ENCODE measurements at regions not wholly inside any gene's neighbourhood (a gene's known extent, or its start where the extent isn't known, plus 50 kb on each side); places are given as distances from the start of the nearest gene placed in this dataset.

- Histone ChIP-seq H3K79me2 (ENCODE audit: insufficient read depth, low read length) (no peaks in the 10 kb centered on the region), H3K27me3 (ENCODE audit: insufficient read depth, low read length) (no peaks in the 10 kb centered on the region), H3K4me3 (ENCODE audit: insufficient read depth, low read length) (no peak overlapping the region), H3K4me2 (ENCODE audit: insufficient read depth, low read length) (no peak overlapping the region), H3K9me3 (ENCODE audit: low read depth, low read length) (no peaks in the 10 kb centered on the region), H3K27ac (ENCODE audit: low read depth, low read length) (no peak overlapping the region), H4K20me1 (ENCODE audit: insufficient read depth, low read length) (no peaks in the 10 kb centered on the region), H3K36me3 (ENCODE audit: insufficient read depth, low read length) (no peaks in the 10 kb centered on the region), H3K4me1 (ENCODE audit: insufficient read depth, low read length) (peaks cover 3% of the 10 kb centered on the region), H2AFZ (ENCODE audit: low read length) (no peak overlapping the region)
- TF ChIP-seq CTCF (IDR thresholded peaks at IDR 0.05; ENCODE audit: extremely low read depth, low read depth, low read length), result no peak
- no peak for DNase-seq (ENCODE audit: insufficient read length, low spot score, missing footprints)
Observed at GRCh38 chr19:31166206-31166605, 183.0 kb downstream of the TSHZ3 start.

GRCh38 chr19:31164791-31165251, 184.4 kb downstream of the TSHZ3 start:
- Histone ChIP-seq H3K27ac (ENCODE audit: low read depth, low read length) (no peak overlapping the region), H4K20me1 (ENCODE audit: insufficient read depth, low read length) (no peaks in the 10 kb centered on the region), H3K9me3 (ENCODE audit: low read depth, low read length) (no peaks in the 10 kb centered on the region), H2AFZ (ENCODE audit: low read length) (peak overlapping the region; percentile 46), H3K36me3 (ENCODE audit: insufficient read depth, low read length) (no peaks in the 10 kb centered on the region), H3K4me1 (ENCODE audit: insufficient read depth, low read length) (peaks cover 3% of the 10 kb centered on the region), H3K27me3 (ENCODE audit: insufficient read depth, low read length) (no peaks in the 10 kb centered on the region), H3K4me3 (ENCODE audit: insufficient read depth, low read length) (no peak overlapping the region), H3K4me2 (ENCODE audit: insufficient read depth, low read length) (no peak overlapping the region), H3K79me2 (ENCODE audit: insufficient read depth, low read length) (no peaks in the 10 kb centered on the region)
- no peak for DNase-seq (ENCODE audit: insufficient read length, low spot score, missing footprints)
- no peak for TF ChIP-seq CTCF (IDR thresholded peaks at IDR 0.05; ENCODE audit: extremely low read depth, low read depth, low read length)

GRCh38 chr19:31160336-31160926, 188.8 kb downstream of the TSHZ3 start:
- no peaks in the 10 kb centered on the region for H4K20me1 ChIP-seq (ENCODE audit: insufficient read depth, low read length)
- DNase-seq (ENCODE audit: insufficient read length, low spot score, missing footprints), result no peak
- H2AFZ ChIP-seq (ENCODE audit: low read length), result peak overlapping the region; percentile 25
- no peaks in the 10 kb centered on the region for H3K36me3 ChIP-seq (ENCODE audit: insufficient read depth, low read length)
- H3K27me3 ChIP-seq (ENCODE audit: insufficient read depth, low read length), result no peaks in the 10 kb centered on the region
- no peak overlapping the region for H3K27ac ChIP-seq (ENCODE audit: low read depth, low read length)
- H3K4me3 ChIP-seq (ENCODE audit: insufficient read depth, low read length), result no peak overlapping the region
- no peak overlapping the region for H3K4me2 ChIP-seq (ENCODE audit: insufficient read depth, low read length)
- TF ChIP-seq CTCF (IDR thresholded peaks at IDR 0.05; ENCODE audit: extremely low read depth, low read depth, low read length), result no peak
- H3K4me1 ChIP-seq (ENCODE audit: insufficient read depth, low read length), result peaks cover 3% of the 10 kb centered on the region
- no peaks in the 10 kb centered on the region for H3K79me2 ChIP-seq (ENCODE audit: insufficient read depth, low read length)
- no peaks in the 10 kb centered on the region for H3K9me3 ChIP-seq (ENCODE audit: low read depth, low read length)

- Histone ChIP-seq H3K79me2 (ENCODE audit: insufficient read depth, low read length) (no peaks in the 10 kb centered on the region), H3K27ac (ENCODE audit: low read depth, low read length) (no peak overlapping the region), H3K4me1 (ENCODE audit: insufficient read depth, low read length) (peaks cover 2% of the 10 kb centered on the region), H3K4me3 (ENCODE audit: insufficient read depth, low read length) (no peak overlapping the region), H3K36me3 (ENCODE audit: insufficient read depth, low read length) (no peaks in the 10 kb centered on the region), H3K27me3 (ENCODE audit: insufficient read depth, low read length) (no peaks in the 10 kb centered on the region), H2AFZ (ENCODE audit: low read length) (no peak overlapping the region), H3K9me3 (ENCODE audit: low read depth, low read length) (no peaks in the 10 kb centered on the region), H3K4me2 (ENCODE audit: insufficient read depth, low read length) (no peak overlapping the region), H4K20me1 (ENCODE audit: insufficient read depth, low read length) (no peaks in the 10 kb centered on the region)
- no peak for TF ChIP-seq CTCF (IDR thresholded peaks at IDR 0.05; ENCODE audit: extremely low read depth, low read depth, low read length)
- no peak for DNase-seq (ENCODE audit: insufficient read length, low spot score, missing footprints)
Observed at GRCh38 chr19:31154021-31154420, 195.2 kb downstream of the TSHZ3 start.
